B cell (primary cell): ENCODE measurements at regions not wholly inside any gene's neighbourhood (a gene's known extent, or its start where the extent isn't known, plus 50 kb on each side); places are given as distances from the start of the nearest gene placed in this dataset.

Experiments
- ATAC-seq: fragments of 200-7000 bp; cut with Tn5 transposase; one replicate; pipeline ENCODE4 v1.10.0; 2021; ENCODE audit warnings: low read depth, mild to moderate bottlenecking, moderate number of reproducible peaks, moderate library complexity
- CTCF ChIA-PET: fragments of 350-600 bp; sonication (Branson Sonifier 250); formaldehyde crosslinking; loops from one replicate; lab custom pipeline; 2021; ENCODE audit warnings: antibody characterized with exemption, inconsistent platforms; lab: Charles Lee
- POLR2A ChIA-PET: fragments of 350-600 bp; sonication (Branson Sonifier 250); formaldehyde crosslinking; loops from one replicate; lab custom pipeline; 2021; ENCODE audit warnings: antibody characterized with exemption; lab: Charles Lee
- DNase-seq: peaks from one replicate; pipeline ENCODE4 v3.0.0; 2013
- H2AFZ ChIP-seq: 2 replicates; pipeline ENCODE4 v1.6.1; 2012; ENCODE audit warnings: mild to moderate bottlenecking, low read depth, low read length; ENCODE audit not compliant: insufficient read depth, poor library complexity, severe bottlenecking
- H3K27ac ChIP-seq, 2 donors: 1 replicate in 1 of 2; 2 replicates in 1 of 2; pipeline ENCODE4 v1.5.1; 2012 to 2013; ENCODE audit warnings: low read length in 2 of 2, mild to moderate bottlenecking in 2 of 2, moderate library complexity in 1 of 2
- H3K27me3 ChIP-seq, 4 experiments: fragments of 200-600 bp in 1 of 4; sonication (generic) in 1 of 4; replicated peaks in 1 of 4; 1 replicate in 2 of 4; 2 replicates in 2 of 4; pipeline versions ENCODE4 v1.6.1 to v1.7.0; 2013 to 2016; ENCODE audit warnings: low read length in 3 of 4, mild to moderate bottlenecking in 2 of 4, mixed read lengths in 1 of 4, moderate library complexity in 1 of 4; ENCODE audit not compliant: insufficient read depth in 4 of 4, control insufficient read depth in 3 of 4; ENCODE audit errors: control extremely low read depth in 1 of 4
- H3K36me3 ChIP-seq, 2 experiments: replicated peaks in 1 of 2; 1 replicate in 1 of 2; 2 replicates in 1 of 2; pipeline versions ENCODE4 v1.6.1 to v1.7.1; 2013; ENCODE audit warnings: low read length in 1 of 2; ENCODE audit not compliant: insufficient read depth in 2 of 2, control insufficient read depth in 1 of 2; ENCODE audit errors: control extremely low read depth in 1 of 2, extremely low read depth in 1 of 2
- H3K4me1 ChIP-seq, 2 donors: fragments of 200-600 bp in 1 of 2; sonication (generic) in 1 of 2; 1 replicate in 1 of 2; 2 replicates in 1 of 2; pipeline versions ENCODE4 v1.5.1 to v1.6.1; 2013 to 2017; ENCODE audit warnings: low read length in 2 of 2; ENCODE audit not compliant: control insufficient read depth in 2 of 2, insufficient read depth in 2 of 2
- H3K4me2 ChIP-seq: replicated peaks from 2 replicates; pipeline ENCODE3; 2012; ENCODE audit warnings: mild to moderate bottlenecking, low read depth, low read length; ENCODE audit not compliant: poor library complexity, severe bottlenecking
- H3K4me3 ChIP-seq, 5 experiments: fragments of 200-600 bp in 1 of 5; sonication (generic) in 1 of 5; 1 replicate in 3 of 5; 2 replicates in 2 of 5; pipeline versions ENCODE4 v1.5.1 to v1.7.0; 2011 to 2016; ENCODE audit warnings: low read length in 4 of 5, mild to moderate bottlenecking in 4 of 5, low read depth in 2 of 5, control low read depth in 1 of 5, moderate library complexity in 1 of 5; ENCODE audit not compliant: insufficient read depth in 1 of 5; ENCODE audit errors: control extremely low read depth in 1 of 5, extremely low read depth in 1 of 5
- H3K79me2 ChIP-seq: fragments of 200-600 bp; sonication (generic); one replicate; pipeline ENCODE4 v1.6.0; 2016; ENCODE audit warnings: low read length; ENCODE audit not compliant: control insufficient read depth, insufficient read depth
- H3K9ac ChIP-seq: fragments of 200-600 bp; sonication (generic); 2 replicates; pipeline ENCODE4 v1.6.1; 2017; ENCODE audit warnings: mild to moderate bottlenecking, low read length, moderate library complexity
- H3K9me3 ChIP-seq, 3 donors: one replicate each; pipeline versions ENCODE4 v1.6.1 to v1.7.1; 2013; ENCODE audit warnings: low read length in 2 of 3; ENCODE audit not compliant: control insufficient read depth in 2 of 3, insufficient read depth in 1 of 3; ENCODE audit errors: control extremely low read depth in 1 of 3
- H4K20me1 ChIP-seq: 2 replicates; pipeline ENCODE4 v1.6.0; 2012; ENCODE audit warnings: mild to moderate bottlenecking, low read length; ENCODE audit not compliant: insufficient read depth, control insufficient read depth, poor library complexity, severe bottlenecking
- H3K27ac Mint-ChIP-seq: one replicate; pipeline ENCODE4 v1.8.0; 2021; ENCODE audit warnings: mixed read lengths
- H3K27me3 Mint-ChIP-seq: one replicate; pipeline ENCODE4 v1.8.0; 2021; ENCODE audit warnings: mixed read lengths
- H3K4me1 Mint-ChIP-seq: one replicate; pipeline ENCODE4 v1.8.0; 2021; ENCODE audit warnings: mixed read lengths
- H3K4me3 Mint-ChIP-seq: one replicate; pipeline ENCODE4 v1.8.0; 2021; ENCODE audit warnings: mixed read lengths
- H3K9me3 Mint-ChIP-seq: one replicate; pipeline ENCODE4 v1.8.0; 2022; ENCODE audit warnings: mixed read lengths; ENCODE audit not compliant: insufficient read depth
- CTCF ChIP-seq: fragments of 200-600 bp; IDR thresholded peaks from one replicate; pipeline ENCODE4 v1.8.0; 2022; ENCODE audit warnings: antibody characterized with exemption, mild to moderate bottlenecking
- EZH2 ChIP-seq: IDR thresholded peaks from 2 replicates; pipeline ENCODE4 v1.6.1; 2012; ENCODE audit warnings: borderline replicate concordance, low read depth, mild to moderate bottlenecking, moderate library complexity, low read length; ENCODE audit not compliant: insufficient read depth, poor library complexity, severe bottlenecking
- WGBS: methylation state at CpG from one replicate; pipeline ENCODE4 v1.1.5; 2013; ENCODE audit warnings: missing lambda C conversion rate; ENCODE audit not compliant: insufficient coverage; 5-methylcytosine and 5-hydroxymethylcytosine counted together
- intact Hi-C: fragments of 100-400 bp; cut with micrococcal nuclease; formaldehyde crosslinking; loops from one replicate; pipeline ENCODE4 v1.10.0; 2022

- CTCF ChIA-PET, result no interaction called here
- Mint-ChIP-seq H3K27ac (no peak overlapping the region), H3K27me3 (peaks cover 12% of the 10 kb centered on the region)
These were observed 202.3 kb upstream of the CDKN3 start for GRCh38 chr14:54194501-54194900.

GRCh38 chr14:54197369-54197768 lies 199.4 kb upstream of the CDKN3 start:
- H3K4me2 ChIP-seq, result no peak overlapping the region
- H3K4me3 Mint-ChIP-seq, result no peak overlapping the region
- no peak overlapping the region for H2AFZ ChIP-seq
- no peak overlapping the region for H3K27ac ChIP-seq
- no peak overlapping the region for H3K27ac Mint-ChIP-seq
- no peak for TF ChIP-seq EZH2
- no peak for TF ChIP-seq CTCF
- peaks cover 0 to 4% (median 0%) of the 10 kb centered on the region in 3 donors for H3K9me3 ChIP-seq
- H3K4me1 ChIP-seq, result no peaks in the 10 kb centered on the region
- H3K27me3 Mint-ChIP-seq, result peaks cover 8% of the 10 kb centered on the region
- H3K79me2 ChIP-seq, result no peaks in the 10 kb centered on the region
- no CpG with 5 or more reads among the region's 1 CpG for WGBS
- H3K27me3 ChIP-seq, result no peaks in the 10 kb centered on the region
- H4K20me1 ChIP-seq, result no peaks in the 10 kb centered on the region
- intact Hi-C loops, result no loop called here
- no peak for ATAC-seq
- H3K36me3 ChIP-seq, result no peaks in the 10 kb centered on the region
- H3K4me3 ChIP-seq, result no peak overlapping the region
- H3K9ac ChIP-seq, result no peak overlapping the region
- no peaks in the 10 kb centered on the region for H3K4me1 Mint-ChIP-seq
- POLR2A ChIA-PET, result no interaction called here
- no peak for DNase-seq
- no peaks in the 10 kb centered on the region for H3K9me3 Mint-ChIP-seq
- CTCF ChIA-PET, result no interaction called here

More at GRCh38 chr14:54194501-54194900, 202.3 kb upstream of the CDKN3 start:
- H3K4me2 ChIP-seq, result no peak overlapping the region
- no peaks in the 10 kb centered on the region for H3K9me3 ChIP-seq
- H3K9me3 Mint-ChIP-seq, result no peaks in the 10 kb centered on the region
- no peak overlapping the region for H3K4me3 Mint-ChIP-seq
- H3K9ac ChIP-seq, result no peak overlapping the region
- H3K79me2 ChIP-seq, result no peaks in the 10 kb centered on the region
- ATAC-seq, result no peak
- H4K20me1 ChIP-seq, result no peaks in the 10 kb centered on the region
- H3K27me3 ChIP-seq, result no peaks in the 10 kb centered on the region
- H3K36me3 ChIP-seq, result no peaks in the 10 kb centered on the region
- H3K4me3 ChIP-seq, result no peak overlapping the region
- intact Hi-C loops, result no loop called here
- H2AFZ ChIP-seq, result no peak overlapping the region
- POLR2A ChIA-PET, result no interaction called here
- DNase-seq, result no peak
- no peaks in the 10 kb centered on the region for H3K4me1 Mint-ChIP-seq
- no peaks in the 10 kb centered on the region for H3K4me1 ChIP-seq
- TF ChIP-seq CTCF (no peak), EZH2 (no peak)
- no peak overlapping the region for H3K27ac ChIP-seq
- no CpG with 5 or more reads among the region's 2 CpGs for WGBS
